ENCODE measurements at regions not wholly inside any gene's neighbourhood (a gene's known extent, or its start where the extent isn't known, plus 50 kb on each side); places are given as distances from the start of the nearest gene placed in this dataset.
"Not testable (repeated sequence)": the region's sequence is repeated elsewhere in the genome, so short reads cannot be mapped to it uniquely, and the experiment has no call there.

- H3K27me3 ChIP-seq = no peaks in the 10 kb centered on the region
- H3K4me1 ChIP-seq = peaks cover 4% of the 10 kb centered on the region
- no peak for DNase-seq (ENCODE audit: low spot score in 2 of 2)
- WGBS = 45% methylated on average over 4 of the region's 4 CpGs
- H3K36me3 ChIP-seq = no peaks in the 10 kb centered on the region
- TF ChIP-seq POLR2A (IDR thresholded peaks at IDR 0.05) (no peak), EP300 (IDR thresholded peaks at IDR 0.05) (no peak), POLR2AphosphoS5 (IDR thresholded peaks at IDR 0.05) (no peak), CTCF (IDR thresholded peaks at IDR 0.05) (no peak)
- no peak overlapping the region for H3K4me3 ChIP-seq
- no peak overlapping the region for H3K27ac ChIP-seq
- no peaks in the 10 kb centered on the region for H3K9me3 ChIP-seq
These were observed 264.3 kb downstream of the LPIN1 start for GRCh38 chr2:12010779-12011178.

GRCh38 chr2:12014088-12014960, 267.9 kb downstream of the LPIN1 start:
- Histone ChIP-seq H3K4me3 (no peak overlapping the region), H3K9me3 (no peaks in the 10 kb centered on the region), H3K36me3 (no peaks in the 10 kb centered on the region), H3K27me3 (no peaks in the 10 kb centered on the region), H3K4me1 (peaks cover 2% of the 10 kb centered on the region), H3K27ac (no peak overlapping the region)
- TF ChIP-seq CTCF (IDR thresholded peaks at IDR 0.05) (no peak), POLR2A (IDR thresholded peaks at IDR 0.05) (no peak)
- 53% methylated on average over 9 of the region's 9 CpGs for WGBS
- no peak for DNase-seq (ENCODE audit: low spot score in 2 of 2)

GRCh38 chr2:12017499-12018157, 271.2 kb downstream of the LPIN1 start:
- no peak for DNase-seq (ENCODE audit: low spot score in 2 of 2)
- TF ChIP-seq CTCF (IDR thresholded peaks at IDR 0.05) (no peak), EP300 (IDR thresholded peaks at IDR 0.05) (no peak), POLR2A (IDR thresholded peaks at IDR 0.05) (no peak), POLR2AphosphoS5 (IDR thresholded peaks at IDR 0.05) (no peak)
- Histone ChIP-seq H3K4me3 (no peak overlapping the region), H3K27ac (no peak overlapping the region), H3K27me3 (no peaks in the 10 kb centered on the region), H3K9me3 (no peaks in the 10 kb centered on the region), H3K36me3 (no peaks in the 10 kb centered on the region), H3K4me1 (peaks cover 2% of the 10 kb centered on the region)
- 65% methylated on average over 11 of the region's 11 CpGs for WGBS

GRCh38 chr2:12018726-12019125, 272.3 kb downstream of the LPIN1 start:
- H3K36me3 ChIP-seq; H3K27ac ChIP-seq; H3K9me3 ChIP-seq; H3K27me3 ChIP-seq; H3K4me1 ChIP-seq; DNase-seq (ENCODE audit: low spot score in 2 of 2); H3K4me3 ChIP-seq: not testable (repeated sequence)
- WGBS = 79% methylated on average over 5 of the region's 5 CpGs

GRCh38 chr2:12020833-12021469, 274.5 kb downstream of the LPIN1 start:
- TF ChIP-seq POLR2A (IDR thresholded peaks at IDR 0.05) (no peak), POLR2AphosphoS5 (IDR thresholded peaks at IDR 0.05) (no peak), EP300 (IDR thresholded peaks at IDR 0.05) (no peak), CTCF (IDR thresholded peaks at IDR 0.05) (no peak)
- Histone ChIP-seq H3K36me3 (no peaks in the 10 kb centered on the region), H3K27ac (no peak overlapping the region), H3K4me3 (no peak overlapping the region), H3K27me3 (no peaks in the 10 kb centered on the region), H3K9me3 (no peaks in the 10 kb centered on the region), H3K4me1 (peaks cover 2% of the 10 kb centered on the region)
- DNase-seq (ENCODE audit: low spot score in 2 of 2) = no peak
- WGBS = 95% methylated on average over 3 of the region's 3 CpGs

GRCh38 chr2:12024197-12024907, 277.9 kb downstream of the LPIN1 start:
- DNase-seq (ENCODE audit: low spot score in 2 of 2); H3K4me3 ChIP-seq; H3K36me3 ChIP-seq; H3K27ac ChIP-seq; H3K27me3 ChIP-seq; H3K4me1 ChIP-seq; H3K9me3 ChIP-seq: not testable (repeated sequence)
- 44% methylated on average over 5 of the region's 5 CpGs for WGBS

Data from suprapubic skin (tissue), 4 donors.